ENCODE measurements at regions not wholly inside any gene's neighbourhood (a gene's known extent, or its start where the extent isn't known, plus 50 kb on each side); places are given as distances from the start of the nearest gene placed in this dataset.

DNA sequence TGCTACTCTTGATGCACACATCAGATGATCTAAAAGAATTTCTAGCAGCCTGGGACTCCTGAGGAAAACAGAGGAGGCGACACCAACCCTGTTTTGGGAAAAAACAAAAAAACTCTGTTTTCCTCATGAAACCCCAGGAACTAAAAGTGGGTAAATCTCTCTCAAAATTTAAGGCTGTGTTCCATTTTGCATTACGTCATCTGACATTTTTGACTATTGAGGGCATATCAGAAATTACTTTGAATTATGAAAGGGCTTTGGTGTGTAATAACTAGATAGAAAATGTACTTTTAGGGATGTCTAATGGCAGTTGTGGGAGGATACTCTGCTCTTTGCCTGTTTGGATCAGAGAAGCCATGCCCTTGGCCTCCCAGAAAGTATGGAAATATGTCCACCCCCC is 963.0 kb downstream of the CNTNAP5 start:
- no TSS peak for BruUV-seq (replicated peaks)
- POLR2A ChIA-PET (ENCODE audit: unreplicated experiment) = no interaction called here

GRCh38 chr2:124988794-124989193 is 963.7 kb downstream of the CNTNAP5 start:
- H3K79me2 ChIP-seq (ENCODE audit: low read depth) = no peaks in the 10 kb centered on the region
- no peaks in the 10 kb centered on the region for H3K4me1 ChIP-seq (replicated peaks; ENCODE audit: insufficient read depth)

More for the DNA sequence above, 963.0 kb downstream of the CNTNAP5 start:
- CTCF ChIA-PET = no interaction called here
- no peaks in the 10 kb centered on the region for H3K79me2 ChIP-seq (ENCODE audit: low read depth)
- intact Hi-C loops (cut with micrococcal nuclease; ENCODE audit: unreplicated experiment) = no loop called here
- DNase-seq = no peak
- H3K36me3 ChIP-seq (ENCODE audit: low read depth) = no peaks in the 10 kb centered on the region
- no peaks in the 10 kb centered on the region for H3K9me2 ChIP-seq (ENCODE audit: insufficient read depth)
- H3K4me1 ChIP-seq (replicated peaks; ENCODE audit: insufficient read depth) = no peaks in the 10 kb centered on the region
- no peak overlapping the region for H3K4me2 ChIP-seq
- H3K27ac ChIP-seq = no peak overlapping the region
- H3F3A ChIP-seq (ENCODE audit: insufficient read depth, low read depth) = no peaks in the 10 kb centered on the region
- TF ChIP-seq EZH2 (IDR thresholded peaks at IDR 0.05; ENCODE audit: low read depth) = no peak
- TF ChIP-seq, protein P1, sequence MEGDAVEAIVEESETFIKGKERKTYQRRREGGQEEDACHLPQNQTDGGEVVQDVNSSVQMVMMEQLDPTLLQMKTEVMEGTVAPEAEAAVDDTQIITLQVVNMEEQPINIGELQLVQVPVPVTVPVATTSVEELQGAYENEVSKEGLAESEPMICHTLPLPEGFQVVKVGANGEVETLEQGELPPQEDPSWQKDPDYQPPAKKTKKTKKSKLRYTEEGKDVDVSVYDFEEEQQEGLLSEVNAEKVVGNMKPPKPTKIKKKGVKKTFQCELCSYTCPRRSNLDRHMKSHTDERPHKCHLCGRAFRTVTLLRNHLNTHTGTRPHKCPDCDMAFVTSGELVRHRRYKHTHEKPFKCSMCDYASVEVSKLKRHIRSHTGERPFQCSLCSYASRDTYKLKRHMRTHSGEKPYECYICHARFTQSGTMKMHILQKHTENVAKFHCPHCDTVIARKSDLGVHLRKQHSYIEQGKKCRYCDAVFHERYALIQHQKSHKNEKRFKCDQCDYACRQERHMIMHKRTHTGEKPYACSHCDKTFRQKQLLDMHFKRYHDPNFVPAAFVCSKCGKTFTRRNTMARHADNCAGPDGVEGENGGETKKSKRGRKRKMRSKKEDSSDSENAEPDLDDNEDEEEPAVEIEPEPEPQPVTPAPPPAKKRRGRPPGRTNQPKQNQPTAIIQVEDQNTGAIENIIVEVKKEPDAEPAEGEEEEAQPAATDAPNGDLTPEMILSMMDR (conservative IDR thresholded peaks at IDR 0.05) = no peak
- no peak overlapping the region for H3K4me3 ChIP-seq
- no peaks in the 10 kb centered on the region for H4K20me1 ChIP-seq (ENCODE audit: insufficient read depth)
- H2AFZ ChIP-seq = no peak overlapping the region
- no peaks in the 10 kb centered on the region for H3K9me3 ChIP-seq (ENCODE audit: insufficient read depth, low read depth)
- H3K27me3 ChIP-seq (ENCODE audit: insufficient read depth, low read depth) = no peaks in the 10 kb centered on the region

GRCh38 chr2:124993809-124994208 is 968.7 kb downstream of the CNTNAP5 start:
- H3K27ac ChIP-seq = no peak overlapping the region

More at GRCh38 chr2:124988794-124989193, 963.7 kb downstream of the CNTNAP5 start:
- no peak overlapping the region for H3K4me2 ChIP-seq
- TF ChIP-seq, protein P1 (conservative IDR thresholded peaks at IDR 0.05) = no peak
- TF ChIP-seq EZH2 (IDR thresholded peaks at IDR 0.05; ENCODE audit: low read depth) = no peak
- H3K9me3 ChIP-seq (ENCODE audit: insufficient read depth, low read depth) = no peaks in the 10 kb centered on the region
- H4K20me1 ChIP-seq (ENCODE audit: insufficient read depth) = no peaks in the 10 kb centered on the region
- no peaks in the 10 kb centered on the region for H3K9me2 ChIP-seq (ENCODE audit: insufficient read depth)
- no peak for DNase-seq
- ChIA-PET POLR2A (ENCODE audit: unreplicated experiment) (no interaction called here), CTCF (no interaction called here)
- no peak overlapping the region for H2AFZ ChIP-seq
- BruUV-seq (replicated peaks) = no TSS peak
- intact Hi-C loops (cut with micrococcal nuclease; ENCODE audit: unreplicated experiment) = no loop called here
- no peak overlapping the region for H3K27ac ChIP-seq
- H3K36me3 ChIP-seq (ENCODE audit: low read depth) = no peaks in the 10 kb centered on the region
- no peaks in the 10 kb centered on the region for H3K27me3 ChIP-seq (ENCODE audit: insufficient read depth, low read depth)
- H3K4me3 ChIP-seq = no peak overlapping the region
- H3F3A ChIP-seq (ENCODE audit: insufficient read depth, low read depth) = no peaks in the 10 kb centered on the region

More at GRCh38 chr2:124993809-124994208, 968.7 kb downstream of the CNTNAP5 start:
- Histone ChIP-seq H3K4me1 (replicated peaks; ENCODE audit: insufficient read depth) (no peaks in the 10 kb centered on the region), H2AFZ (no peak overlapping the region), H4K20me1 (ENCODE audit: insufficient read depth) (no peaks in the 10 kb centered on the region), H3K27me3 (ENCODE audit: insufficient read depth, low read depth) (no peaks in the 10 kb centered on the region), H3K4me3 (no peak overlapping the region), H3K9me3 (ENCODE audit: insufficient read depth, low read depth) (no peaks in the 10 kb centered on the region), H3K36me3 (ENCODE audit: low read depth) (no peaks in the 10 kb centered on the region), H3K79me2 (ENCODE audit: low read depth) (no peaks in the 10 kb centered on the region), H3K4me2 (peak overlapping the region; percentile 43), H3K9me2 (ENCODE audit: insufficient read depth) (no peaks in the 10 kb centered on the region), H3F3A (ENCODE audit: insufficient read depth, low read depth) (no peaks in the 10 kb centered on the region)
- BruUV-seq (replicated peaks) = no TSS peak
- no peak for DNase-seq
- TF ChIP-seq EZH2 (IDR thresholded peaks at IDR 0.05; ENCODE audit: low read depth) = no peak
- TF ChIP-seq, protein P1 (conservative IDR thresholded peaks at IDR 0.05) = no peak
- intact Hi-C loops (cut with micrococcal nuclease; ENCODE audit: unreplicated experiment) = no loop called here
- ChIA-PET POLR2A (ENCODE audit: unreplicated experiment) (no interaction called here), CTCF (no interaction called here)

All from PC-9 (cell line).